ENCODE measurements at regions not wholly inside any gene's neighbourhood (a gene's known extent, or its start where the extent isn't known, plus 50 kb on each side); places are given as distances from the start of the nearest gene placed in this dataset.
"Not testable (repeated sequence)": the region's sequence is repeated elsewhere in the genome, so short reads cannot be mapped to it uniquely, and the experiment has no call there.

GRCh38 chr9:63328313-63328712 is 1956.7 kb downstream of the FOXD4L5 start:
- H3K4me1 ChIP-seq; H3K4me3 ChIP-seq; H3K27me3 ChIP-seq (ENCODE audit: low read depth); DNase-seq; intact Hi-C loops (cut with micrococcal nuclease); H3K27ac ChIP-seq (replicated peaks); H3K9me3 ChIP-seq (replicated peaks); H3K36me3 ChIP-seq: not testable (repeated sequence)

DNA sequence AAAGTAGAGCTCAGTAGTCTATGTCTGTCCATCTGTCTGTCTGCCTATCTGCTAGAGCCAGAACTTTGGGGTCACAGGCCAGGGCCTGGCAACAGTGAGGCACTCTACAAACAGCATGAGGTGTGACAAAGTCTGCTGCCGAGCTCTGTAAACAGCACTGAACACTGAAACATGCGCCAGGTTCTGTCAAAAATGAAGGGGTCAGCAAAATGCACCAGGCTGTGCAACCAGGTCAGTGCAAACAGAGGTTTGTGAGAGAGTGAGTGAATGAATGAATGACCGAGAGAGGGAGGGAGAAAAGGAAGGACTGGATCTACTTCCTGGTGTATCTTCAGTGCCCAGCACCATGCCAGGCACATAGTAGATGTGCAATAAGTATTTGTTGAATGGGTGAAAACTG is 1957.8 kb downstream of the FOXD4L5 start:
- H3K9me3 ChIP-seq (replicated peaks); DNase-seq; H3K4me1 ChIP-seq; intact Hi-C loops (cut with micrococcal nuclease); H3K4me3 ChIP-seq; H3K36me3 ChIP-seq; H3K27me3 ChIP-seq (ENCODE audit: low read depth): not testable (repeated sequence)
- peak overlapping the region; percentile 30 for H3K27ac ChIP-seq (replicated peaks)

GRCh38 chr9:63326665-63327064 is 1958.3 kb downstream of the FOXD4L5 start:
- H3K4me1 ChIP-seq; H3K4me3 ChIP-seq; DNase-seq; H3K27me3 ChIP-seq (ENCODE audit: low read depth); intact Hi-C loops (cut with micrococcal nuclease); H3K36me3 ChIP-seq; H3K9me3 ChIP-seq (replicated peaks): not testable (repeated sequence)
- peak overlapping the region; percentile 67 for H3K27ac ChIP-seq (replicated peaks)

DNA sequence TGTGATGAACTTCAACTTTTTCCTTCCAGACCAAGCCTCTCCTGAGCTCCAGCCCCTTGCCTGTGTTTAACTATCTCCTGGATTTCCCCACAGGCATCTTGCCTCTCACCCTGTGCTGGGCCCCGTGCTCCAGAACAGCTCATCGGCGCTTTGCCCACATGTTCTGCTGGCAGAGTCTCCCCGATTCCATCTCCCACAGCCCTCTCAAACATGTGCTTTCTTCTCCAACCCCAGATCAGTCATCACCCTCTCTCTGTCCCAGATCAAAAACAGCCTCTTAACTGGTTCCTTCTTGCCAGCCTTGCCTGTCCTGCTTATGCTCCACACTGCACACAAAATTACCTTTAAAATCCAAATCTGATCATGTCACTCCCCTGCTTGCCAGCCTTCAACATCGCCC is 1959.3 kb downstream of the FOXD4L5 start:
- H3K4me3 ChIP-seq; H3K36me3 ChIP-seq; intact Hi-C loops (cut with micrococcal nuclease); H3K4me1 ChIP-seq; H3K27me3 ChIP-seq (ENCODE audit: low read depth); H3K9me3 ChIP-seq (replicated peaks): not testable (repeated sequence)
- H3K27ac ChIP-seq (replicated peaks) = peak overlapping the region; percentile 67
- peak; percentile 30 for DNase-seq

DNA sequence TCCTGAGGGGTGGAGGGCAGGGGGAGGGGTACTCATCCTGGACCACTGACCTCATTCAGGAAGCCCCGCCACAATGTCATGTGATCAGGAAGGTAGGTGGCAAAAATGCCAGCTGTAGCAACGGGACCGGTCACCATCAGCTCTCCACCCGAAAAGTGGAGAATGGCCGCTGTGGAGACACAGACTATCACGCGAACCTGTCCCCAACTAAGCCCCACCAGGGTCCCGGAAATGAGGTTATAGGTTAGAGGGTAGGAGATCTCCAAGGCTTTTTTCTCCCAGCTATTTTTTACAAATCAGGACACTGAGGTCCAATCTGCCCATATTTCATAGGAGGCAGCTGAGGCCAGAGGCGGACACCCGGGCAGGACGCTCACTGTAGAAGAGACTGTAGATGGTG is 1966.9 kb downstream of the FOXD4L5 start:
- DNase-seq; intact Hi-C loops (cut with micrococcal nuclease); H3K4me3 ChIP-seq; H3K27me3 ChIP-seq (ENCODE audit: low read depth); H3K27ac ChIP-seq (replicated peaks); H3K36me3 ChIP-seq; H3K4me1 ChIP-seq; H3K9me3 ChIP-seq (replicated peaks): not testable (repeated sequence)

- H3K4me1 ChIP-seq; intact Hi-C loops (cut with micrococcal nuclease); H3K4me3 ChIP-seq; H3K9me3 ChIP-seq (replicated peaks); DNase-seq; H3K36me3 ChIP-seq; H3K27me3 ChIP-seq (ENCODE audit: low read depth); H3K27ac ChIP-seq (replicated peaks): not testable (repeated sequence)
Observed at GRCh38 chr9:63315387-63315786, 1969.6 kb downstream of the FOXD4L5 start.

DNA sequence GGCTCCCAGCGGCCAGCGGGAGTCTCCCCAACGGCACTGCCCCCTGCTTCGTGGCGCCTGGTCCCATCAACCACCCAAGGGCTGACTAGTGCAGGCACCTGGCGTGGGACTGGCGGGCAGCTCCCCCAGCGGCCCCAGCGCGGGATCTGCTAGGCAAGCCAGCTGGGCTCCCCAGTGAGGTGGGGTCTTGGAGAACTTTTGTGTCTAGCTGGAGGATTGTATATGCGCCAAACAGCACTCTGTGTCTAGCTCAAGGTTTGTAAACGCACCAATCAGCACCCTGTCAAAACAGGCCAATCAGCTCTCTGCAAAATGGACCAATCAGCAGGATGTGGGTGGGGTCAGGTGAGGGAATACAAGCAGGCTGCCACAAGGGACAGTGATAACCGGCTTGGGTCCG is 1988.2 kb downstream of the FOXD4L5 start:
- H3K4me3 ChIP-seq; H3K27me3 ChIP-seq (ENCODE audit: low read depth); intact Hi-C loops (cut with micrococcal nuclease); H3K9me3 ChIP-seq (replicated peaks); H3K4me1 ChIP-seq; H3K36me3 ChIP-seq; H3K27ac ChIP-seq (replicated peaks): not testable (repeated sequence)
- DNase-seq = peak; percentile 1

- H3K9me3 ChIP-seq (replicated peaks); DNase-seq; H3K27ac ChIP-seq (replicated peaks); H3K4me3 ChIP-seq; H3K36me3 ChIP-seq; H3K4me1 ChIP-seq; intact Hi-C loops (cut with micrococcal nuclease); H3K27me3 ChIP-seq (ENCODE audit: low read depth): not testable (repeated sequence)
Observed at GRCh38 chr9:63296366-63296765, 1988.6 kb downstream of the FOXD4L5 start.

DNA sequence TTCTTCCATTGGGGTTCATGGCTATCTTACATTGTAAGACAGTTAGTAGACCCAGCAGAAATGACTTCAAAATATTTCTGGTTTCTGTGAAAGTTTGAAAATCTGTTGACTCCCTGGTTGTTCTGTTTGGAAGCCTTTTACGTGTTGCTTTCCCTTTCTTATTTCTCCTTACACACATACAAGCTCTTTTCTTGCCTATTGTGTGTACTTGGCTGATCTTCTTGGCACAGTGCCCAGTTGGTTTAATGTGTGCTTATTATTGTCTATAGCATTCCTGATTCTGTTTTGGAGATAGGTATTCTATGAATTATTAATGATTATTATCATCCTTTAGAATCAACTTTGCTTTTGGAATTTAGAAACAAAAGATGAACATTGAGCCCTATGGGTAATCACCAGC is 1995.0 kb downstream of the FOXD4L5 start:
- H3K4me3 ChIP-seq; H3K27me3 ChIP-seq (ENCODE audit: low read depth); intact Hi-C loops (cut with micrococcal nuclease); H3K27ac ChIP-seq (replicated peaks); H3K4me1 ChIP-seq; H3K9me3 ChIP-seq (replicated peaks); H3K36me3 ChIP-seq: not testable (repeated sequence)
- peak; percentile 2 for DNase-seq

Measured in left ventricle myocardium inferior (tissue), 1 donor.